HCT116 (cell line): ENCODE measurements at regions not wholly inside any gene's neighbourhood (a gene's known extent, or its start where the extent isn't known, plus 50 kb on each side); places are given as distances from the start of the nearest gene placed in this dataset.

Experiments
- ATF3 ChIP-seq: IDR thresholded peaks from 2 replicates; pipeline ENCODE4 v1.6.1; 2012
- CEBPB ChIP-seq: IDR thresholded peaks from 2 replicates; pipeline ENCODE4 v1.6.1; 2012; ENCODE audit warnings: low read depth
- CTCF ChIP-seq, 3 experiments: fragments of 200-600 bp in 1 of 3; sonication (generic) in 1 of 3; IDR thresholded peaks in 2 of 3; conservative IDR thresholded peaks in 1 of 3; 2 replicates each; pipeline ENCODE4 v1.5.1; 2012 to 2017; ENCODE audit warnings: low read depth in 2 of 3, low read length in 2 of 3, antibody characterized with exemption in 1 of 3, borderline replicate concordance in 1 of 3, control low read depth in 1 of 3, mild to moderate bottlenecking in 1 of 3, mixed read lengths in 1 of 3, mixed run types in 1 of 3, moderate library complexity in 1 of 3; ENCODE audit not compliant: insufficient read depth in 1 of 3
- EZH2 ChIP-seq: fragments of 200-600 bp; sonication (generic); IDR thresholded peaks from 2 replicates; pipeline ENCODE4 v1.6.1; 2017; ENCODE audit warnings: antibody characterized with exemption, mixed run types
- EZH2phosphoT487 ChIP-seq: fragments of 200-600 bp; IDR thresholded peaks from 2 replicates; pipeline ENCODE4 v1.6.1; 2018; ENCODE audit warnings: antibody characterized with exemption, borderline replicate concordance
- MAX ChIP-seq: IDR thresholded peaks from 2 replicates; pipeline ENCODE4 v1.6.1; 2012
- POLR2A ChIP-seq: IDR thresholded peaks from 2 replicates; pipeline ENCODE4 v1.7.0; 2011; ENCODE audit warnings: borderline replicate concordance; ENCODE audit not compliant: insufficient read depth, insufficient read length; ENCODE audit errors: extremely low read depth
- POLR2AphosphoS5 ChIP-seq: IDR thresholded peaks from 2 replicates; pipeline ENCODE4 v1.6.1; 2011; ENCODE audit warnings: mild to moderate bottlenecking, low read depth, low read length, moderate library complexity
- REST ChIP-seq: IDR thresholded peaks from 2 replicates; pipeline ENCODE4 v1.6.1; 2012; ENCODE audit warnings: low read depth
- SIN3A ChIP-seq: IDR thresholded peaks from 2 replicates; pipeline ENCODE4 v1.6.1; 2012; ENCODE audit warnings: low read depth
- SP1 ChIP-seq: IDR thresholded peaks from 2 replicates; pipeline ENCODE4 v1.6.1; 2012; ENCODE audit warnings: low read depth
- TCF7L2 ChIP-seq: IDR thresholded peaks from 2 replicates; pipeline ENCODE4 v1.7.0; 2011; ENCODE audit warnings: borderline replicate concordance, inconsistent platforms; ENCODE audit not compliant: insufficient read depth, insufficient read length; ENCODE audit errors: extremely low read depth
- ZBTB33 ChIP-seq: IDR thresholded peaks from 2 replicates; pipeline ENCODE4 v1.6.1; 2011; ENCODE audit warnings: mild to moderate bottlenecking, low read length, moderate library complexity; ENCODE audit not compliant: insufficient replicate concordance; ENCODE audit errors: extremely low read depth
- ZNF274 ChIP-seq: fragments of 200-500 bp; sonication (Bioruptor generic); IDR thresholded peaks from 2 replicates; pipeline ENCODE4 v1.6.1; 2014; ENCODE audit warnings: mild to moderate bottlenecking, low read depth, low read length, inconsistent platforms

- TF ChIP-seq EZH2 (no peak), POLR2A (no peak), REST (no peak), CTCF (IDR thresholded peaks at IDR 0.05 in 2 of 3, conservative IDR thresholded peaks at IDR 0.05 in 1 of 3; ENCODE audit: borderline replicate concordance in 1 of 3, insufficient read depth in 1 of 3, low read depth in 2 of 3, low read length in 2 of 3) (no peak), MAX (no peak), POLR2AphosphoS5 (no peak), SP1 (no peak), CEBPB (no peak), EZH2phosphoT487 (no peak), TCF7L2 (no peak), ZNF274 (no peak), ATF3 (no peak), ZBTB33 (no peak), SIN3A (no peak)
These were observed 70.1 kb upstream of the CXCR4 start for GRCh38 chr2:136188086-136188485.
